GM23338 (cell line): ENCODE measurements at regions not wholly inside any gene's neighbourhood (a gene's known extent, or its start where the extent isn't known, plus 50 kb on each side); places are given as distances from the start of the nearest gene placed in this dataset.

Experiments
- ATAC-seq: fragments of 200-7000 bp; cut with Tn5 transposase; 3 replicates; pipeline ENCODE4 v1.9.1; 2020
- DNase-seq: peaks from one replicate; pipeline ENCODE4 v3.0.0-alpha.2; 2015; ENCODE audit warnings: low spot score
- H2AFZ ChIP-seq: fragments of 200-600 bp; sonication (generic); 2 replicates; pipeline ENCODE4 v1.8.0; 2016; ENCODE audit warnings: antibody characterized with exemption, mild to moderate bottlenecking, moderate library complexity
- H3F3A ChIP-seq: fragments of 200-600 bp; sonication (generic); replicated peaks from 2 replicates; pipeline ENCODE4 v1.8.0; 2017; ENCODE audit warnings: antibody characterized with exemption, mixed run types, low read depth
- H3K27ac ChIP-seq: fragments of 200-600 bp; sonication (generic); 2 replicates; pipeline ENCODE4 v1.6.1; 2016; ENCODE audit warnings: low read depth
- H3K27me3 ChIP-seq: fragments of 200-600 bp; sonication (generic); 2 replicates; pipeline ENCODE4 v1.8.0; 2016; ENCODE audit warnings: mild to moderate bottlenecking, mixed run types, moderate library complexity; ENCODE audit not compliant: insufficient read depth
- H3K36me3 ChIP-seq: fragments of 200-600 bp; sonication (generic); 2 replicates; pipeline ENCODE4 v1.8.0; 2016; ENCODE audit warnings: mild to moderate bottlenecking; ENCODE audit not compliant: insufficient read depth
- H3K4me1 ChIP-seq: fragments of 200-600 bp; sonication (generic); 2 replicates; pipeline ENCODE4 v1.8.0; 2016; ENCODE audit warnings: mild to moderate bottlenecking, moderate library complexity; ENCODE audit not compliant: insufficient read depth
- H3K4me2 ChIP-seq: fragments of 200-600 bp; sonication (generic); 2 replicates; pipeline ENCODE4 v1.7.1; 2017; ENCODE audit warnings: mixed run types
- H3K4me3 ChIP-seq: fragments of 200-600 bp; sonication (generic); 2 replicates; pipeline ENCODE4 v1.6.1; 2016; ENCODE audit warnings: mixed run types
- H3K79me2 ChIP-seq: fragments of 200-600 bp; sonication (generic); replicated peaks from 2 replicates; pipeline ENCODE4 v1.8.0; 2017; ENCODE audit warnings: mild to moderate bottlenecking; ENCODE audit not compliant: insufficient read depth
- H3K9me2 ChIP-seq: fragments of 200-600 bp; sonication (generic); 2 replicates; pipeline ENCODE4 v1.8.0; 2017; ENCODE audit not compliant: insufficient read depth
- H4K20me1 ChIP-seq: fragments of 200-600 bp; sonication (generic); replicated peaks from 2 replicates; pipeline ENCODE4 v1.8.0; 2017; ENCODE audit warnings: mild to moderate bottlenecking; ENCODE audit not compliant: insufficient read depth
- H3K27ac Mint-ChIP-seq: 2 replicates; pipeline ENCODE4 v1.8.0; 2020; ENCODE audit warnings: inconsistent platforms, mild to moderate bottlenecking, moderate library complexity, mixed read lengths
- H3K27me3 Mint-ChIP-seq: 3 replicates; pipeline ENCODE4 v1.8.0; 2022; ENCODE audit warnings: low read depth, mild to moderate bottlenecking, moderate library complexity, mixed read lengths, inconsistent platforms; ENCODE audit not compliant: insufficient read depth, poor library complexity
- H3K36me3 Mint-ChIP-seq: 3 replicates; pipeline ENCODE4 v1.8.0; 2021; ENCODE audit warnings: low read depth, mild to moderate bottlenecking, inconsistent platforms, moderate library complexity, mixed read lengths
- H3K4me1 Mint-ChIP-seq: 3 replicates; pipeline ENCODE4 v1.8.0; 2020; ENCODE audit warnings: mild to moderate bottlenecking, inconsistent platforms, mixed read lengths
- H3K4me3 Mint-ChIP-seq: 3 replicates; pipeline ENCODE4 v1.8.0; 2021; ENCODE audit warnings: moderate library complexity, mild to moderate bottlenecking, inconsistent platforms, mixed read lengths
- H3K9me3 Mint-ChIP-seq: 3 replicates; pipeline ENCODE4 v1.8.0; 2020; ENCODE audit warnings: moderate library complexity, mild to moderate bottlenecking, inconsistent platforms, mixed read lengths
- CREB1 ChIP-seq: fragments of 250-450 bp; sonication (Bioruptor Pico); IDR thresholded peaks from 2 replicates; pipeline ENCODE4 v1.5.0; 2020; ENCODE audit warnings: low read depth, mild to moderate bottlenecking, moderate library complexity
- EZH2 ChIP-seq: fragments of 200-600 bp; sonication (generic); IDR thresholded peaks from one replicate; pipeline ENCODE4 v1.8.0; 2017; ENCODE audit warnings: antibody characterized with exemption, mild to moderate bottlenecking, low read depth; ENCODE audit not compliant: unreplicated experiment
- EZH2phosphoT487 ChIP-seq: fragments of 200-600 bp; sonication (generic); IDR thresholded peaks from one replicate; pipeline ENCODE4 v1.8.1; 2018; ENCODE audit warnings: antibody characterized with exemption; ENCODE audit not compliant: unreplicated experiment
- JUNB ChIP-seq: IDR thresholded peaks from one replicate; pipeline ENCODE4 v1.6.1; 2016; ENCODE audit warnings: antibody characterized with exemption; ENCODE audit not compliant: unreplicated experiment
- NANOG ChIP-seq: IDR thresholded peaks from 2 replicates; pipeline ENCODE4 v1.6.1; 2016; ENCODE audit warnings: antibody characterized with exemption, borderline replicate concordance
- POLR2AphosphoS5 ChIP-seq: IDR thresholded peaks from 2 replicates; pipeline ENCODE4 v1.6.1; 2016; ENCODE audit warnings: antibody characterized with exemption, low read depth
- STAT1 ChIP-seq: IDR thresholded peaks from one replicate; pipeline ENCODE4 v1.6.1; 2016; ENCODE audit warnings: antibody characterized with exemption; ENCODE audit not compliant: unreplicated experiment
- ZNF114 ChIP-seq: fragments of 250-450 bp; sonication (Bioruptor Pico); IDR thresholded peaks from 2 replicates; pipeline ENCODE4 v1.5.0; 2020; ENCODE audit warnings: mild to moderate bottlenecking, moderate library complexity
- ZNF331 ChIP-seq: fragments of 250-450 bp; sonication (Bioruptor Pico); IDR thresholded peaks from 2 replicates; pipeline ENCODE4 v1.5.0; 2020; ENCODE audit warnings: low read depth, mild to moderate bottlenecking, moderate library complexity
- TF ChIP-seq, protein P1 (sequence below): fragments of 250-450 bp; sonication (Bioruptor Pico); IDR thresholded peaks from 2 replicates; pipeline ENCODE4 v1.5.0; 2020; ENCODE audit warnings: mild to moderate bottlenecking, moderate library complexity
- TF ChIP-seq, protein P2 (sequence below): IDR thresholded peaks from 2 replicates; pipeline ENCODE4 v1.6.1; 2016; ENCODE audit warnings: antibody characterized with exemption
- TF ChIP-seq, protein P3 (sequence below), 2 experiments: fragments of 200-600 bp in 1 of 2; sonication (generic) in 1 of 2; conservative IDR thresholded peaks; 2 replicates each; pipeline versions ENCODE4 v1.5.1 to v1.6.1; 2016 to 2017; ENCODE audit warnings: antibody characterized with exemption in 2 of 2, low read depth in 2 of 2, mild to moderate bottlenecking in 2 of 2, moderate library complexity in 1 of 2
- TF ChIP-seq, protein P4 (sequence below): IDR thresholded peaks from one replicate; pipeline ENCODE4 v1.6.1; 2018; ENCODE audit warnings: antibody characterized with exemption; ENCODE audit not compliant: unreplicated experiment

DNA sequence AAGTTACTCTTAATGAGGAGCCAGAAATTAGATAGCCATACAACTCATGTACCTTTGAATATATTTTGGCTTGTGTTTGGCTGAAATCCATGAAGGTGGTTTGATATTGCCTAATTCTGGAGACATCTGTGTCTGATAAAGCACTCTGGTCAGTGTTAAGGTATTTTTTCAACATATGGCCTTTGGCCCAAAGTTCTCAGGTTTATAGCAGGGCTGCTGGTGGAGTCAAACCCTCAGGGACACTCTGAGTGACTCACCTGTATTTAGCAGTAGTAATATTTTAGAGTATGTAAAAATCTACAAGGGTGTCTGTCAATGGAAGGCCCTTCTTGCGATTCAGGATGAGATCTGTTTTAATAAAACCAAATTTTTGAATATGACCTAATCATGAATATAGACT lies 666.5 kb downstream of the SLC4A3 start:
- Histone ChIP-seq H3K79me2 (no peaks in the 10 kb centered on the region), H3K36me3 (peaks cover 3% of the 10 kb centered on the region; the same call in 1 of the 2 replicates), H2AFZ (no peak overlapping the region), H3K27ac (no peak overlapping the region), H3K27me3 (no peaks in the 10 kb centered on the region), H3K9me2 (no peaks in the 10 kb centered on the region), H3K4me1 (no peaks in the 10 kb centered on the region), H3K4me2 (no peak overlapping the region), H3F3A (no peaks in the 10 kb centered on the region), H3K4me3 (no peak overlapping the region), H4K20me1 (no peaks in the 10 kb centered on the region)
- Mint-ChIP-seq H3K27me3 (peaks cover 3% of the 10 kb centered on the region), H3K4me3 (no peak overlapping the region), H3K4me1 (peaks cover 4% of the 10 kb centered on the region; the same call in 2 of the 3 replicates), H3K9me3 (peaks cover 6% of the 10 kb centered on the region; the same call in 2 of the 3 replicates), H3K36me3 (peaks cover 4% of the 10 kb centered on the region; the same call in 2 of the 3 replicates), H3K27ac (no peak overlapping the region)
- no peak for TF ChIP-seq ZNF331 (CRISPR knock-in tag)
- TF ChIP-seq STAT1, result no peak
- TF ChIP-seq POLR2AphosphoS5, result no peak
- TF ChIP-seq, protein P1, sequence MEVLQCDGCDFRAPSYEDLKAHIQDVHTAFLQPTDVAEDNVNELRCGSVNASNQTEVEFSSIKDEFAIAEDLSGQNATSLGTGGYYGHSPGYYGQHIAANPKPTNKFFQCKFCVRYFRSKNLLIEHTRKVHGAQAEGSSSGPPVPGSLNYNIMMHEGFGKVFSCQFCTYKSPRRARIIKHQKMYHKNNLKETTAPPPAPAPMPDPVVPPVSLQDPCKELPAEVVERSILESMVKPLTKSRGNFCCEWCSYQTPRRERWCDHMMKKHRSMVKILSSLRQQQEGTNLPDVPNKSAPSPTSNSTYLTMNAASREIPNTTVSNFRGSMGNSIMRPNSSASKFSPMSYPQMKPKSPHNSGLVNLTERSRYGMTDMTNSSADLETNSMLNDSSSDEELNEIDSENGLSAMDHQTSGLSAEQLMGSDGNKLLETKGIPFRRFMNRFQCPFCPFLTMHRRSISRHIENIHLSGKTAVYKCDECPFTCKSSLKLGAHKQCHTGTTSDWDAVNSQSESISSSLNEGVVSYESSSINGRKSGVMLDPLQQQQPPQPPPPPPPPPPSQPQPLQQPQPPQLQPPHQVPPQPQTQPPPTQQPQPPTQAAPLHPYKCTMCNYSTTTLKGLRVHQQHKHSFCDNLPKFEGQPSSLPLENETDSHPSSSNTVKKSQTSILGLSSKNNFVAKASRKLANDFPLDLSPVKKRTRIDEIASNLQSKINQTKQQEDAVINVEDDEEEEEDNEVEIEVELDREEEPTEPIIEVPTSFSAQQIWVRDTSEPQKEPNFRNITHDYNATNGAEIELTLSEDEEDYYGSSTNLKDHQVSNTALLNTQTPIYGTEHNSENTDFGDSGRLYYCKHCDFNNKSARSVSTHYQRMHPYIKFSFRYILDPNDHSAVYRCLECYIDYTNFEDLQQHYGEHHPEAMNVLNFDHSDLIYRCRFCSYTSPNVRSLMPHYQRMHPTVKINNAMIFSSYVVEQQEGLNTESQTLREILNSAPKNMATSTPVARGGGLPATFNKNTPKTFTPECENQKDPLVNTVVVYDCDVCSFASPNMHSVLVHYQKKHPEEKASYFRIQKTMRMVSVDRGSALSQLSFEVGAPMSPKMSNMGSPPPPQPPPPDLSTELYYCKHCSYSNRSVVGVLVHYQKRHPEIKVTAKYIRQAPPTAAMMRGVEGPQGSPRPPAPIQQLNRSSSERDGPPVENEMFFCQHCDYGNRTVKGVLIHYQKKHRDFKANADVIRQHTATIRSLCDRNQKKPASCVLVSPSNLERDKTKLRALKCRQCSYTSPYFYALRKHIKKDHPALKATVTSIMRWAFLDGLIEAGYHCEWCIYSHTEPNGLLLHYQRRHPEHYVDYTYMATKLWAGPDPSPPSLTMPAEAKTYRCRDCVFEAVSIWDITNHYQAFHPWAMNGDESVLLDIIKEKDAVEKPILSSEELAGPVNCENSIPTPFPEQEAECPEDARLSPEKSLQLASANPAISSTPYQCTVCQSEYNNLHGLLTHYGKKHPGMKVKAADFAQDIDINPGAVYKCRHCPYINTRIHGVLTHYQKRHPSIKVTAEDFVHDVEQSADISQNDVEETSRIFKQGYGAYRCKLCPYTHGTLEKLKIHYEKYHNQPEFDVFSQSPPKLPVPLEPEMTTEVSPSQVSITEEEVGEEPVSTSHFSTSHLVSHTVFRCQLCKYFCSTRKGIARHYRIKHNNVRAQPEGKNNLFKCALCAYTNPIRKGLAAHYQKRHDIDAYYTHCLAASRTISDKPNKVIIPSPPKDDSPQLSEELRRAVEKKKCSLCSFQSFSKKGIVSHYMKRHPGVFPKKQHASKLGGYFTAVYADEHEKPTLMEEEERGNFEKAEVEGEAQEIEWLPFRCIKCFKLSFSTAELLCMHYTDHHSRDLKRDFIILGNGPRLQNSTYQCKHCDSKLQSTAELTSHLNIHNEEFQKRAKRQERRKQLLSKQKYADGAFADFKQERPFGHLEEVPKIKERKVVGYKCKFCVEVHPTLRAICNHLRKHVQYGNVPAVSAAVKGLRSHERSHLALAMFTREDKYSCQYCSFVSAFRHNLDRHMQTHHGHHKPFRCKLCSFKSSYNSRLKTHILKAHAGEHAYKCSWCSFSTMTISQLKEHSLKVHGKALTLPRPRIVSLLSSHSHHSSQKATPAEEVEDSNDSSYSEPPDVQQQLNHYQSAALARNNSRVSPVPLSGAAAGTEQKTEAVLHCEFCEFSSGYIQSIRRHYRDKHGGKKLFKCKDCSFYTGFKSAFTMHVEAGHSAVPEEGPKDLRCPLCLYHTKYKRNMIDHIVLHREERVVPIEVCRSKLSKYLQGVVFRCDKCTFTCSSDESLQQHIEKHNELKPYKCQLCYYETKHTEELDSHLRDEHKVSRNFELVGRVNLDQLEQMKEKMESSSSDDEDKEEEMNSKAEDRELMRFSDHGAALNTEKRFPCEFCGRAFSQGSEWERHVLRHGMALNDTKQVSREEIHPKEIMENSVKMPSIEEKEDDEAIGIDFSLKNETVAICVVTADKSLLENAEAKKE (CRISPR knock-in tag), result no peak
- TF ChIP-seq, protein P2, sequence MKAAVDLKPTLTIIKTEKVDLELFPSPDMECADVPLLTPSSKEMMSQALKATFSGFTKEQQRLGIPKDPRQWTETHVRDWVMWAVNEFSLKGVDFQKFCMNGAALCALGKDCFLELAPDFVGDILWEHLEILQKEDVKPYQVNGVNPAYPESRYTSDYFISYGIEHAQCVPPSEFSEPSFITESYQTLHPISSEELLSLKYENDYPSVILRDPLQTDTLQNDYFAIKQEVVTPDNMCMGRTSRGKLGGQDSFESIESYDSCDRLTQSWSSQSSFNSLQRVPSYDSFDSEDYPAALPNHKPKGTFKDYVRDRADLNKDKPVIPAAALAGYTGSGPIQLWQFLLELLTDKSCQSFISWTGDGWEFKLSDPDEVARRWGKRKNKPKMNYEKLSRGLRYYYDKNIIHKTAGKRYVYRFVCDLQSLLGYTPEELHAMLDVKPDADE, result no peak
- TF ChIP-seq, protein P3, sequence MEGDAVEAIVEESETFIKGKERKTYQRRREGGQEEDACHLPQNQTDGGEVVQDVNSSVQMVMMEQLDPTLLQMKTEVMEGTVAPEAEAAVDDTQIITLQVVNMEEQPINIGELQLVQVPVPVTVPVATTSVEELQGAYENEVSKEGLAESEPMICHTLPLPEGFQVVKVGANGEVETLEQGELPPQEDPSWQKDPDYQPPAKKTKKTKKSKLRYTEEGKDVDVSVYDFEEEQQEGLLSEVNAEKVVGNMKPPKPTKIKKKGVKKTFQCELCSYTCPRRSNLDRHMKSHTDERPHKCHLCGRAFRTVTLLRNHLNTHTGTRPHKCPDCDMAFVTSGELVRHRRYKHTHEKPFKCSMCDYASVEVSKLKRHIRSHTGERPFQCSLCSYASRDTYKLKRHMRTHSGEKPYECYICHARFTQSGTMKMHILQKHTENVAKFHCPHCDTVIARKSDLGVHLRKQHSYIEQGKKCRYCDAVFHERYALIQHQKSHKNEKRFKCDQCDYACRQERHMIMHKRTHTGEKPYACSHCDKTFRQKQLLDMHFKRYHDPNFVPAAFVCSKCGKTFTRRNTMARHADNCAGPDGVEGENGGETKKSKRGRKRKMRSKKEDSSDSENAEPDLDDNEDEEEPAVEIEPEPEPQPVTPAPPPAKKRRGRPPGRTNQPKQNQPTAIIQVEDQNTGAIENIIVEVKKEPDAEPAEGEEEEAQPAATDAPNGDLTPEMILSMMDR (conservative IDR thresholded peaks at IDR 0.05; ENCODE audit: low read depth in 2 of 2), result no peak
- TF ChIP-seq NANOG, result no peak
- TF ChIP-seq, protein P4, sequence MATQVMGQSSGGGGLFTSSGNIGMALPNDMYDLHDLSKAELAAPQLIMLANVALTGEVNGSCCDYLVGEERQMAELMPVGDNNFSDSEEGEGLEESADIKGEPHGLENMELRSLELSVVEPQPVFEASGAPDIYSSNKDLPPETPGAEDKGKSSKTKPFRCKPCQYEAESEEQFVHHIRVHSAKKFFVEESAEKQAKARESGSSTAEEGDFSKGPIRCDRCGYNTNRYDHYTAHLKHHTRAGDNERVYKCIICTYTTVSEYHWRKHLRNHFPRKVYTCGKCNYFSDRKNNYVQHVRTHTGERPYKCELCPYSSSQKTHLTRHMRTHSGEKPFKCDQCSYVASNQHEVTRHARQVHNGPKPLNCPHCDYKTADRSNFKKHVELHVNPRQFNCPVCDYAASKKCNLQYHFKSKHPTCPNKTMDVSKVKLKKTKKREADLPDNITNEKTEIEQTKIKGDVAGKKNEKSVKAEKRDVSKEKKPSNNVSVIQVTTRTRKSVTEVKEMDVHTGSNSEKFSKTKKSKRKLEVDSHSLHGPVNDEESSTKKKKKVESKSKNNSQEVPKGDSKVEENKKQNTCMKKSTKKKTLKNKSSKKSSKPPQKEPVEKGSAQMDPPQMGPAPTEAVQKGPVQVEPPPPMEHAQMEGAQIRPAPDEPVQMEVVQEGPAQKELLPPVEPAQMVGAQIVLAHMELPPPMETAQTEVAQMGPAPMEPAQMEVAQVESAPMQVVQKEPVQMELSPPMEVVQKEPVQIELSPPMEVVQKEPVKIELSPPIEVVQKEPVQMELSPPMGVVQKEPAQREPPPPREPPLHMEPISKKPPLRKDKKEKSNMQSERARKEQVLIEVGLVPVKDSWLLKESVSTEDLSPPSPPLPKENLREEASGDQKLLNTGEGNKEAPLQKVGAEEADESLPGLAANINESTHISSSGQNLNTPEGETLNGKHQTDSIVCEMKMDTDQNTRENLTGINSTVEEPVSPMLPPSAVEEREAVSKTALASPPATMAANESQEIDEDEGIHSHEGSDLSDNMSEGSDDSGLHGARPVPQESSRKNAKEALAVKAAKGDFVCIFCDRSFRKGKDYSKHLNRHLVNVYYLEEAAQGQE, result no peak
- TF ChIP-seq EZH2phosphoT487, result no peak
- TF ChIP-seq ZNF114 (CRISPR knock-in tag), result no peak
- no peak for TF ChIP-seq EZH2
- TF ChIP-seq JUNB, result no peak
- TF ChIP-seq CREB1 (CRISPR knock-in tag), result no peak
- ATAC-seq, result no peak
- no peak for DNase-seq
